Loucy (cell line): ENCODE measurements at regions not wholly inside any gene's neighbourhood (a gene's known extent, or its start where the extent isn't known, plus 50 kb on each side); places are given as distances from the start of the nearest gene placed in this dataset.

Experiments
- CTCF ChIP-seq: fragments of 200-600 bp; sonication (generic); conservative IDR thresholded peaks from 2 replicates; pipeline ENCODE4 v1.5.1; 2014; ENCODE audit warnings: mild to moderate bottlenecking, antibody characterized with exemption, low read length
- EZH2phosphoT487 ChIP-seq: fragments of 200-600 bp; IDR thresholded peaks from 2 replicates; pipeline ENCODE4 v1.6.1; 2018; ENCODE audit warnings: antibody characterized with exemption, mild to moderate bottlenecking, moderate library complexity, borderline replicate concordance

- TF ChIP-seq CTCF (no peak), EZH2phosphoT487 (no peak)
Measured at GRCh38 chr12:13628067-13628466, 353.3 kb downstream of the GRIN2B start.
